Stimulated activated CD4-positive, alpha-beta T cell treated with anti-CD3 and anti-CD28 coated beads, Interleukin-1b, Interleukin-23, amount 100 ng/mL, for 4 hours (primary cell): ENCODE measurements at regions not wholly inside any gene's neighbourhood (a gene's known extent, or its start where the extent isn't known, plus 50 kb on each side); places are given as distances from the start of the nearest gene placed in this dataset.
"Not testable (repeated sequence)": the region's sequence is repeated elsewhere in the genome, so short reads cannot be mapped to it uniquely, and the experiment has no call there.

Experiments used
- DNase-seq, 2 donors: peaks; one replicate each; pipeline ENCODE4 v3.0.0-alpha.2; 2020; ENCODE audit warnings: low read depth in 2 of 2

- not testable (repeated sequence) for DNase-seq
Observed at GRCh38 chr6:28623242-28623641, 97.6 kb downstream of the GPX5 start.

- not testable (repeated sequence) for DNase-seq
Observed at GRCh38 chr6:28626386-28626785, 100.7 kb downstream of the GPX5 start.

GRCh38 chr6:28632326-28632851, 106.7 kb downstream of the GPX5 start:
- DNase-seq = no peak

GRCh38 chr6:28633445-28634215, 107.9 kb downstream of the GPX5 start:
- DNase-seq = no peak

- no peak for DNase-seq
Observed at GRCh38 chr6:28634411-28634760, 108.7 kb downstream of the GPX5 start.

GRCh38 chr6:28634761-28635546, 109.3 kb downstream of the GPX5 start:
- DNase-seq = no peak

- no peak for DNase-seq
Observed at GRCh38 chr6:28635547-28636158, 110.0 kb downstream of the GPX5 start.

GRCh38 chr6:28638787-28639430, 113.2 kb downstream of the GPX5 start:
- no peak for DNase-seq

GRCh38 chr6:28639445-28640290, 114.0 kb downstream of the GPX5 start:
- not testable (repeated sequence) for DNase-seq

GRCh38 chr6:28643017-28643740, 117.5 kb downstream of the GPX5 start:
- peak in 1 of 2 donors; percentile 30 for DNase-seq

- no peak for DNase-seq
Observed at GRCh38 chr6:28646650-28647049, 121.0 kb downstream of the GPX5 start.

- peak; percentile 11 to 49 for DNase-seq
Observed at GRCh38 chr6:28648035-28648877, 122.6 kb downstream of the GPX5 start.

- no peak for DNase-seq
Observed at GRCh38 chr6:28648878-28649375, 123.2 kb downstream of the GPX5 start.

GRCh38 chr6:28651161-28651560, 125.5 kb downstream of the GPX5 start:
- DNase-seq = no peak

- DNase-seq = no peak
Observed at GRCh38 chr6:28653876-28654275, 128.2 kb downstream of the GPX5 start.

- DNase-seq = no peak
Observed at GRCh38 chr6:28655164-28655563, 129.5 kb downstream of the GPX5 start.

GRCh38 chr6:28656715-28657114, 131.0 kb downstream of the GPX5 start:
- no peak for DNase-seq

- DNase-seq = no peak
Observed at GRCh38 chr6:28657381-28657768, 131.7 kb downstream of the GPX5 start.

- peak; percentile 35 to 60 for DNase-seq
Observed at GRCh38 chr6:28657769-28658465, 132.2 kb downstream of the GPX5 start.
